Breast epithelium (tissue), 3 donors: ENCODE measurements at regions not wholly inside any gene's neighbourhood (a gene's known extent, or its start where the extent isn't known, plus 50 kb on each side); places are given as distances from the start of the nearest gene placed in this dataset.

Experiments
- POLR2A ChIP-seq: fragments of 450-650 bp; IDR thresholded peaks from one replicate; pipeline ENCODE4 v1.6.1; 2016; ENCODE audit warnings: antibody characterized with exemption, mild to moderate bottlenecking, moderate library complexity
- POLR2AphosphoS5 ChIP-seq, 3 donors: sonication (generic); formaldehyde crosslinking; IDR thresholded peaks; one replicate each; pipeline ENCODE4 v1.6.1; 2017; ENCODE audit warnings: antibody characterized with exemption in 3 of 3
- TF ChIP-seq, protein P1 (sequence below), 3 donors: fragments of 450-650 bp; IDR thresholded peaks; one replicate each; pipeline ENCODE4 v1.5.1; 2016 to 2017; ENCODE audit warnings: antibody characterized with exemption in 3 of 3, mild to moderate bottlenecking in 3 of 3, moderate library complexity in 3 of 3

DNA sequence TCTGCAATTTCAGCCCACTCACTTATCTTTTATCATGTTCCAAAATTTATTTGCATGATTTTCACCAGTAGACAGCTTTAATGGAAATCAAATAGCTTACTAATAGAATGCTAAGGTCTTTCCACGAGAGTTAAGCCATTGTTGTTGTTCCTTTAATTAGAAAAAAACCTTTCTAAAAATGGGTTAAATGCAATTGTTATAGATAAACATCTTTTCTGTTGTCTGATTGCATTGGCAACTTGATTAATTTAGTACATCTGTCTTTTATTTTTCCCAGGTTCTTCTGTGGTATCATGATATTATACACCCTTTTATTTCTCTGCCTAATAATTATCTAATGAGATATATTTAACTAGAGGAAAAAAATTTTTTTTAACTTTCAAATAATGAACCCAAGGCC, 487.6 kb upstream of the MBL2 start:
- TF ChIP-seq, protein P1, sequence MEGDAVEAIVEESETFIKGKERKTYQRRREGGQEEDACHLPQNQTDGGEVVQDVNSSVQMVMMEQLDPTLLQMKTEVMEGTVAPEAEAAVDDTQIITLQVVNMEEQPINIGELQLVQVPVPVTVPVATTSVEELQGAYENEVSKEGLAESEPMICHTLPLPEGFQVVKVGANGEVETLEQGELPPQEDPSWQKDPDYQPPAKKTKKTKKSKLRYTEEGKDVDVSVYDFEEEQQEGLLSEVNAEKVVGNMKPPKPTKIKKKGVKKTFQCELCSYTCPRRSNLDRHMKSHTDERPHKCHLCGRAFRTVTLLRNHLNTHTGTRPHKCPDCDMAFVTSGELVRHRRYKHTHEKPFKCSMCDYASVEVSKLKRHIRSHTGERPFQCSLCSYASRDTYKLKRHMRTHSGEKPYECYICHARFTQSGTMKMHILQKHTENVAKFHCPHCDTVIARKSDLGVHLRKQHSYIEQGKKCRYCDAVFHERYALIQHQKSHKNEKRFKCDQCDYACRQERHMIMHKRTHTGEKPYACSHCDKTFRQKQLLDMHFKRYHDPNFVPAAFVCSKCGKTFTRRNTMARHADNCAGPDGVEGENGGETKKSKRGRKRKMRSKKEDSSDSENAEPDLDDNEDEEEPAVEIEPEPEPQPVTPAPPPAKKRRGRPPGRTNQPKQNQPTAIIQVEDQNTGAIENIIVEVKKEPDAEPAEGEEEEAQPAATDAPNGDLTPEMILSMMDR (IDR thresholded peaks at IDR 0.05), result no peak
- TF ChIP-seq POLR2AphosphoS5 (IDR thresholded peaks at IDR 0.05), result no peak
- TF ChIP-seq POLR2A, result no peak
